ENCODE measurements at regions not wholly inside any gene's neighbourhood (a gene's known extent, or its start where the extent isn't known, plus 50 kb on each side); places are given as distances from the start of the nearest gene placed in this dataset.
A peak's percentile ranks its signal among the peaks of the same experiment; 100 is the strongest.

GRCh38 chr12:71300772-71301675 is 138.6 kb upstream of the LGR5 start:
- peaks cover 28% of the 10 kb centered on the region for H3K4me1 Mint-ChIP-seq (ENCODE audit: unreplicated experiment)
- H3K27me3 Mint-ChIP-seq (ENCODE audit: unreplicated experiment), result peaks cover 2% of the 10 kb centered on the region
- DNase-seq (ENCODE audit: extremely low spot score, unreplicated experiment), result no peak
- H3K9me3 Mint-ChIP-seq (ENCODE audit: unreplicated experiment), result no peaks in the 10 kb centered on the region
- TF ChIP-seq CTCF (IDR thresholded peaks at IDR 0.05), result no peak
- no peak overlapping the region for H3K4me3 Mint-ChIP-seq (ENCODE audit: unreplicated experiment)
- no peak overlapping the region for H3K27ac Mint-ChIP-seq (ENCODE audit: unreplicated experiment)
- no peaks in the 10 kb centered on the region for H3K36me3 Mint-ChIP-seq (ENCODE audit: unreplicated experiment)

GRCh38 chr12:71299541-71300376 is 139.8 kb upstream of the LGR5 start:
- no peaks in the 10 kb centered on the region for H3K36me3 Mint-ChIP-seq (ENCODE audit: unreplicated experiment)
- H3K27me3 Mint-ChIP-seq (ENCODE audit: unreplicated experiment), result peaks cover 2% of the 10 kb centered on the region
- no peak for DNase-seq (ENCODE audit: extremely low spot score, unreplicated experiment)
- H3K9me3 Mint-ChIP-seq (ENCODE audit: unreplicated experiment), result no peaks in the 10 kb centered on the region
- no peak overlapping the region for H3K4me3 Mint-ChIP-seq (ENCODE audit: unreplicated experiment)
- H3K27ac Mint-ChIP-seq (ENCODE audit: unreplicated experiment), result no peak overlapping the region
- TF ChIP-seq CTCF (IDR thresholded peaks at IDR 0.05), result no peak
- peaks cover 28% of the 10 kb centered on the region for H3K4me1 Mint-ChIP-seq (ENCODE audit: unreplicated experiment)

- H3K27me3 Mint-ChIP-seq (ENCODE audit: unreplicated experiment), result peaks cover 2% of the 10 kb centered on the region
- no peak for DNase-seq (ENCODE audit: extremely low spot score, unreplicated experiment)
- no peaks in the 10 kb centered on the region for H3K9me3 Mint-ChIP-seq (ENCODE audit: unreplicated experiment)
- peaks cover 30% of the 10 kb centered on the region for H3K4me1 Mint-ChIP-seq (ENCODE audit: unreplicated experiment)
- H3K27ac Mint-ChIP-seq (ENCODE audit: unreplicated experiment), result peak overlapping the region; percentile 16
- no peak for TF ChIP-seq CTCF (IDR thresholded peaks at IDR 0.05)
- H3K36me3 Mint-ChIP-seq (ENCODE audit: unreplicated experiment), result no peaks in the 10 kb centered on the region
- no peak overlapping the region for H3K4me3 Mint-ChIP-seq (ENCODE audit: unreplicated experiment)
Measured at GRCh38 chr12:71297930-71298329, 140.1 kb upstream of the TSPAN8 start.

GRCh38 chr12:71295953-71296352 is 138.2 kb upstream of the TSPAN8 start:
- Mint-ChIP-seq H3K36me3 (ENCODE audit: unreplicated experiment) (peaks cover 3% of the 10 kb centered on the region), H3K27ac (ENCODE audit: unreplicated experiment) (no peak overlapping the region), H3K9me3 (ENCODE audit: unreplicated experiment) (no peaks in the 10 kb centered on the region), H3K27me3 (ENCODE audit: unreplicated experiment) (peaks cover 2% of the 10 kb centered on the region), H3K4me1 (ENCODE audit: unreplicated experiment) (peaks cover 31% of the 10 kb centered on the region), H3K4me3 (ENCODE audit: unreplicated experiment) (no peak overlapping the region)
- no peak for DNase-seq (ENCODE audit: extremely low spot score, unreplicated experiment)
- TF ChIP-seq CTCF (IDR thresholded peaks at IDR 0.05), result no peak

- no peak for TF ChIP-seq CTCF (IDR thresholded peaks at IDR 0.05)
- Mint-ChIP-seq H3K27me3 (ENCODE audit: unreplicated experiment) (no peaks in the 10 kb centered on the region), H3K4me1 (ENCODE audit: unreplicated experiment) (peaks cover 7% of the 10 kb centered on the region), H3K9me3 (ENCODE audit: unreplicated experiment) (no peaks in the 10 kb centered on the region), H3K27ac (ENCODE audit: unreplicated experiment) (no peak overlapping the region), H3K4me3 (ENCODE audit: unreplicated experiment) (no peak overlapping the region), H3K36me3 (ENCODE audit: unreplicated experiment) (peaks cover 3% of the 10 kb centered on the region)
- DNase-seq (ENCODE audit: extremely low spot score, unreplicated experiment), result no peak
Measured at GRCh38 chr12:71291746-71292145, 133.9 kb upstream of the TSPAN8 start.

Measured in osteocyte (in vitro differentiated cells).